ENCODE measurements at regions not wholly inside any gene's neighbourhood (a gene's known extent, or its start where the extent isn't known, plus 50 kb on each side); places are given as distances from the start of the nearest gene placed in this dataset.

DNA sequence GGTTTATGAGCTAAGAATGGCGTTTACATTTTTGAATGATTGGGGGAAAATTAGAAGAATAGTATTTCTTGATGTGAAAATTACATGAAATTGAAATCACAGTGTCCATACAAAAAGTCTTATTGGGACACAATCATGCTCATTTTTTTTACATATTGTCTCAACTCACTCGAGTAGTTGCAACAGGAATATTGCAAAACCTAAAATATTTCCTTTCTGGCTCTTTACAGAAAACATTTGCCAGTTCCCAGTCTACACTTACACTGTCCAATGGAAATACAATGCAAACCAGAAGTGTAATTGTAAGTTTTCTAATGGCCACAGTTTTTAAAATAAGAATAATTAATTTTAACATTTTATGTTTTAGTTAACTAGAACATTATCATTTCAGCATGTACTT is 137.8 kb downstream of the SAMMSON start:
- TF ChIP-seq, protein P1, sequence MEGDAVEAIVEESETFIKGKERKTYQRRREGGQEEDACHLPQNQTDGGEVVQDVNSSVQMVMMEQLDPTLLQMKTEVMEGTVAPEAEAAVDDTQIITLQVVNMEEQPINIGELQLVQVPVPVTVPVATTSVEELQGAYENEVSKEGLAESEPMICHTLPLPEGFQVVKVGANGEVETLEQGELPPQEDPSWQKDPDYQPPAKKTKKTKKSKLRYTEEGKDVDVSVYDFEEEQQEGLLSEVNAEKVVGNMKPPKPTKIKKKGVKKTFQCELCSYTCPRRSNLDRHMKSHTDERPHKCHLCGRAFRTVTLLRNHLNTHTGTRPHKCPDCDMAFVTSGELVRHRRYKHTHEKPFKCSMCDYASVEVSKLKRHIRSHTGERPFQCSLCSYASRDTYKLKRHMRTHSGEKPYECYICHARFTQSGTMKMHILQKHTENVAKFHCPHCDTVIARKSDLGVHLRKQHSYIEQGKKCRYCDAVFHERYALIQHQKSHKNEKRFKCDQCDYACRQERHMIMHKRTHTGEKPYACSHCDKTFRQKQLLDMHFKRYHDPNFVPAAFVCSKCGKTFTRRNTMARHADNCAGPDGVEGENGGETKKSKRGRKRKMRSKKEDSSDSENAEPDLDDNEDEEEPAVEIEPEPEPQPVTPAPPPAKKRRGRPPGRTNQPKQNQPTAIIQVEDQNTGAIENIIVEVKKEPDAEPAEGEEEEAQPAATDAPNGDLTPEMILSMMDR (IDR thresholded peaks at IDR 0.05 in 8 of 11, conservative IDR thresholded peaks at IDR 0.05 in 3 of 11), result no peak
- TF ChIP-seq POLR2AphosphoS5 (IDR thresholded peaks at IDR 0.05), result no peak

Measured in spleen (tissue), 7 donors.